ENCODE measurements at regions not wholly inside any gene's neighbourhood (a gene's known extent, or its start where the extent isn't known, plus 50 kb on each side); places are given as distances from the start of the nearest gene placed in this dataset.

GRCh38 chr7:155191901-155192478, 105.7 kb upstream of the INSIG1 start:
- H3K4me3 ChIP-seq (ENCODE audit: low read depth, low read length): no peak overlapping the region
- no peak for TF ChIP-seq CTCF (IDR thresholded peaks at IDR 0.05; ENCODE audit: low read depth, low read length, missing control alignments)
- no peak for DNase-seq (ENCODE audit: low read depth)

GRCh38 chr7:155192961-155193640, 104.6 kb upstream of the INSIG1 start:
- TF ChIP-seq CTCF (IDR thresholded peaks at IDR 0.05; ENCODE audit: low read depth, low read length, missing control alignments): no peak
- no peak overlapping the region for H3K4me3 ChIP-seq (ENCODE audit: low read depth, low read length)
- no peak for DNase-seq (ENCODE audit: low read depth)

- no peak for DNase-seq (ENCODE audit: low read depth)
- TF ChIP-seq CTCF (IDR thresholded peaks at IDR 0.05; ENCODE audit: low read depth, low read length, missing control alignments): no peak
- H3K4me3 ChIP-seq (ENCODE audit: low read depth, low read length): no peak overlapping the region
Measured at GRCh38 chr7:155193716-155194115, 104.0 kb upstream of the INSIG1 start.

- no peak overlapping the region for H3K4me3 ChIP-seq (ENCODE audit: low read depth, low read length)
- no peak for DNase-seq (ENCODE audit: low read depth)
- no peak for TF ChIP-seq CTCF (IDR thresholded peaks at IDR 0.05; ENCODE audit: low read depth, low read length, missing control alignments)
Measured at GRCh38 chr7:155194382-155195140, 103.1 kb upstream of the INSIG1 start.

GRCh38 chr7:155195939-155196523, 101.6 kb upstream of the INSIG1 start:
- no peak for TF ChIP-seq CTCF (IDR thresholded peaks at IDR 0.05; ENCODE audit: low read depth, low read length, missing control alignments)
- DNase-seq (ENCODE audit: low read depth): no peak
- no peak overlapping the region for H3K4me3 ChIP-seq (ENCODE audit: low read depth, low read length)

- TF ChIP-seq CTCF (IDR thresholded peaks at IDR 0.05; ENCODE audit: low read depth, low read length, missing control alignments): no peak
- no peak overlapping the region for H3K4me3 ChIP-seq (ENCODE audit: low read depth, low read length)
- DNase-seq (ENCODE audit: low read depth): no peak
Measured at GRCh38 chr7:155198196-155198892, 99.3 kb upstream of the INSIG1 start.

Measured in GM12864 (cell line).